ENCODE measurements at regions not wholly inside any gene's neighbourhood (a gene's known extent, or its start where the extent isn't known, plus 50 kb on each side); places are given as distances from the start of the nearest gene placed in this dataset.

DNA sequence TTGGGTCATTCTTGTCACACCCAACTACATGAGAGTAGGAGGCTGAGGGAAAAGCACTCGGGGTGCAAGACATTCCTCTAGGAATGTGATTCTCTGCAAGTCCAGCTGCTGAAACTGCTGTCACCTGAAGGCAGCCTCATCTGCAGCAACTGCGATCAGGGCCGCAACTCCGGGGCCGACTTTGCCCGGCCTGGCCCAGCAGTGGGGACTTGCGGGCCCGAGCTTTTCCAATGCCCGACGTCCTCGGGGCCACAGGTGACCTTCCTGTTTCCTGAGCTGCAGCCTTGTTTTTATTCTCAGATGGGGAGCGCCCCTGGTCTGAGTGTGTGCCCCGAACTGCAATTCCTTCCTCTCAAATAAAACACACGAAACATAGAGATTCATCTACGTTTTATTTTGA lies 104.7 kb upstream of the NKX1-1 start:
- TF ChIP-seq, protein P1, sequence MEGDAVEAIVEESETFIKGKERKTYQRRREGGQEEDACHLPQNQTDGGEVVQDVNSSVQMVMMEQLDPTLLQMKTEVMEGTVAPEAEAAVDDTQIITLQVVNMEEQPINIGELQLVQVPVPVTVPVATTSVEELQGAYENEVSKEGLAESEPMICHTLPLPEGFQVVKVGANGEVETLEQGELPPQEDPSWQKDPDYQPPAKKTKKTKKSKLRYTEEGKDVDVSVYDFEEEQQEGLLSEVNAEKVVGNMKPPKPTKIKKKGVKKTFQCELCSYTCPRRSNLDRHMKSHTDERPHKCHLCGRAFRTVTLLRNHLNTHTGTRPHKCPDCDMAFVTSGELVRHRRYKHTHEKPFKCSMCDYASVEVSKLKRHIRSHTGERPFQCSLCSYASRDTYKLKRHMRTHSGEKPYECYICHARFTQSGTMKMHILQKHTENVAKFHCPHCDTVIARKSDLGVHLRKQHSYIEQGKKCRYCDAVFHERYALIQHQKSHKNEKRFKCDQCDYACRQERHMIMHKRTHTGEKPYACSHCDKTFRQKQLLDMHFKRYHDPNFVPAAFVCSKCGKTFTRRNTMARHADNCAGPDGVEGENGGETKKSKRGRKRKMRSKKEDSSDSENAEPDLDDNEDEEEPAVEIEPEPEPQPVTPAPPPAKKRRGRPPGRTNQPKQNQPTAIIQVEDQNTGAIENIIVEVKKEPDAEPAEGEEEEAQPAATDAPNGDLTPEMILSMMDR (IDR thresholded peaks at IDR 0.05): no peak
- TF ChIP-seq ZNF302 (CRISPR knock-in tag; IDR thresholded peaks at IDR 0.05): no peak
- TF ChIP-seq, protein P2, sequence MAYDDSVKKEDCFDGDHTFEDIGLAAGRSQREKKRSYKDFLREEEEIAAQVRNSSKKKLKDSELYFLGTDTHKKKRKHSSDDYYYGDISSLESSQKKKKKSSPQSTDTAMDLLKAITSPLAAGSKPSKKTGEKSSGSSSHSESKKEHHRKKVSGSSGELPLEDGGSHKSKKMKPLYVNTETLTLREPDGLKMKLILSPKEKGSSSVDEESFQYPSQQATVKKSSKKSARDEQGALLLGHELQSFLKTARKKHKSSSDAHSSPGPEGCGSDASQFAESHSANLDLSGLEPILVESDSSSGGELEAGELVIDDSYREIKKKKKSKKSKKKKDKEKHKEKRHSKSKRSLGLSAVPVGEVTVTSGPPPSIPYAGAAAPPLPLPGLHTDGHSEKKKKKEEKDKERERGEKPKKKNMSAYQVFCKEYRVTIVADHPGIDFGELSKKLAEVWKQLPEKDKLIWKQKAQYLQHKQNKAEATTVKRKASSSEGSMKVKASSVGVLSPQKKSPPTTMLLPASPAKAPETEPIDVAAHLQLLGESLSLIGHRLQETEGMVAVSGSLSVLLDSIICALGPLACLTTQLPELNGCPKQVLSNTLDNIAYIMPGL (CRISPR knock-in tag; IDR thresholded peaks at IDR 0.05; ENCODE audit: borderline replicate concordance): no peak
- TF ChIP-seq POLR2A (IDR thresholded peaks at IDR 0.05; ENCODE audit: low read length): no peak
- no peak for TF ChIP-seq RAD21 (conservative IDR thresholded peaks at IDR 0.05 in 1 of 2, IDR thresholded peaks at IDR 0.05 in 1 of 2)
- TF ChIP-seq MYC (IDR thresholded peaks at IDR 0.05; ENCODE audit: borderline replicate concordance, low read length): no peak
- TF ChIP-seq NPAS2 (CRISPR knock-in tag; IDR thresholded peaks at IDR 0.05; ENCODE audit: borderline replicate concordance): no peak

All from A549 (cell line).